ENCODE measurements at regions not wholly inside any gene's neighbourhood (a gene's known extent, or its start where the extent isn't known, plus 50 kb on each side); places are given as distances from the start of the nearest gene placed in this dataset.
A peak's percentile ranks its signal among the peaks of the same experiment; 100 is the strongest.

DNA sequence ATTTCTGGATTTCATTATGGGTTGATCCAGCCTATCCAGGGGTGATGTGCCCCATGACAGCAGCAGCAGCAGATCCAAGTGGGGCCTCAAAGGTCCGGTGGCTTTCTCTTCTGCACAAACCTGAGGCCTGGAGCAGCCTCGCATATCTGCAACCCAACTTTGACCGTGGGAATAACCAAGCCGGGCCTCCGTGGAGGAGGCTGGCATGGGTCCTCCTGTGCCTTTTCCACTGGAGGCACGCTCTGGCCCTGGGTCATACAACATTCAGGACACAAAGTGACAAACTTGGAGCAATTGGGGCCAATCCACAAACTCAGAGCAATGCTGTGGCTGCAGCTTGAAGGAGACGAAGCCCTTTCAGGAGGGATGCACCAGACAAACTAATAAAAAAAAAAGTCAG, 330.0 kb upstream of the MKI67 start:
- TF ChIP-seq, protein P1, sequence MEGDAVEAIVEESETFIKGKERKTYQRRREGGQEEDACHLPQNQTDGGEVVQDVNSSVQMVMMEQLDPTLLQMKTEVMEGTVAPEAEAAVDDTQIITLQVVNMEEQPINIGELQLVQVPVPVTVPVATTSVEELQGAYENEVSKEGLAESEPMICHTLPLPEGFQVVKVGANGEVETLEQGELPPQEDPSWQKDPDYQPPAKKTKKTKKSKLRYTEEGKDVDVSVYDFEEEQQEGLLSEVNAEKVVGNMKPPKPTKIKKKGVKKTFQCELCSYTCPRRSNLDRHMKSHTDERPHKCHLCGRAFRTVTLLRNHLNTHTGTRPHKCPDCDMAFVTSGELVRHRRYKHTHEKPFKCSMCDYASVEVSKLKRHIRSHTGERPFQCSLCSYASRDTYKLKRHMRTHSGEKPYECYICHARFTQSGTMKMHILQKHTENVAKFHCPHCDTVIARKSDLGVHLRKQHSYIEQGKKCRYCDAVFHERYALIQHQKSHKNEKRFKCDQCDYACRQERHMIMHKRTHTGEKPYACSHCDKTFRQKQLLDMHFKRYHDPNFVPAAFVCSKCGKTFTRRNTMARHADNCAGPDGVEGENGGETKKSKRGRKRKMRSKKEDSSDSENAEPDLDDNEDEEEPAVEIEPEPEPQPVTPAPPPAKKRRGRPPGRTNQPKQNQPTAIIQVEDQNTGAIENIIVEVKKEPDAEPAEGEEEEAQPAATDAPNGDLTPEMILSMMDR (IDR thresholded peaks at IDR 0.05; ENCODE audit: insufficient read depth, low read depth, low read length, missing control alignments): no peak
- no peak for DNase-seq (ENCODE audit: low read depth)
- H3K4me3 ChIP-seq (ENCODE audit: low read depth, low read length): no peak overlapping the region

- no peak for DNase-seq (ENCODE audit: low read depth)
- no peak overlapping the region for H3K4me3 ChIP-seq (ENCODE audit: low read depth, low read length)
- TF ChIP-seq, protein P1 (IDR thresholded peaks at IDR 0.05; ENCODE audit: insufficient read depth, low read depth, low read length, missing control alignments): no peak
Measured at GRCh38 chr10:128457136-128457535, 330.9 kb upstream of the MKI67 start.

DNA sequence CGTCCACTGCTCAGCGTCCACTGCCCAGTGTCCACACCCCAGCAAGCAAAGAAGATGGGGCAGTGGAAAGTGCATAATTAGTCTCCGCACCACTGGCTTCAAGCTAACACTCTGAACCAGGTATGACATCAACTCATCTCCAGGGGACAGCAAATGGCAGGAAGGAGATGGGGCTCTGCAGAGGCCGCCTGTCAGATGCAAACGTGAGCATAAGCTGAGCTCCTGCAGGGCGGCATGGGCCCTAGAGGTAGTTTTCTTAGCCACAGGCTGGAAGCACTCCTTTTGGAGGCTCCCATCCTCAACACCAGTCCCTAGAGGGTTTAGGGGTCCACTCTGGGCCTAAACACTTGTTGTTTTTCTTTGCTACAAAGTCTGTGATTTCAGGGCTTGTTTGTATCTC, 335.8 kb upstream of the MKI67 start:
- no peak for DNase-seq (ENCODE audit: low read depth)

DNA sequence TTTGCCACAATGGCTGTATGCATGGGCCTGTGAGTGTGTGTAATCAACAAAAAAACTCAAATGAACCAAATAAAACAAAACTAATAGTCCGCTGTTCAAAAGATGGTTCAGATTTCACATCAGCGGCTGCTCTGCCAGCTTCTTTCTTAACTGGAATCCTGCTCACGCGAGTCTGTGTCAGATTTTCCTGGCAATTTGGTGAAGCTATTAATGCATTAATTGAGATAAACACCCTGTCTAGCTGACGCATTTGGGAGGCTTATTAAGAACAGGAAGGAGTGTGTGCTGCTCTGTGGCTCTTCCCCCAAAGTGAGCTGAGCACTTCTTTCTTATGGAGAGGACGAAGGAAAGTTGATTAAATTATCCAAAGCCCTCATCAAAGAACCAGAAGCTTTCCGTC, 336.6 kb upstream of the MKI67 start:
- DNase-seq (ENCODE audit: low read depth): no peak
- TF ChIP-seq, protein P1 (IDR thresholded peaks at IDR 0.05; ENCODE audit: insufficient read depth, low read depth, low read length, missing control alignments): no peak
- no peak overlapping the region for H3K4me3 ChIP-seq (ENCODE audit: low read depth, low read length)

More for the DNA sequence above, 335.8 kb upstream of the MKI67 start:
- H3K4me3 ChIP-seq (ENCODE audit: low read depth, low read length): no peak overlapping the region
- TF ChIP-seq, protein P1 (IDR thresholded peaks at IDR 0.05; ENCODE audit: insufficient read depth, low read depth, low read length, missing control alignments): no peak

GRCh38 chr10:128463991-128464760, 338.0 kb upstream of the MKI67 start:
- peak; percentile 50 for DNase-seq (ENCODE audit: low read depth)
- TF ChIP-seq, protein P1 (IDR thresholded peaks at IDR 0.05; ENCODE audit: insufficient read depth, low read depth, low read length, missing control alignments): no peak
- H3K4me3 ChIP-seq (ENCODE audit: low read depth, low read length): no peak overlapping the region

- TF ChIP-seq, protein P1 (IDR thresholded peaks at IDR 0.05; ENCODE audit: insufficient read depth, low read depth, low read length, missing control alignments): no peak
- no peak for DNase-seq (ENCODE audit: low read depth)
Measured at GRCh38 chr10:128465697-128466096, 339.5 kb upstream of the MKI67 start.

More at GRCh38 chr10:128465697-128466096, 339.5 kb upstream of the MKI67 start:
- no peak overlapping the region for H3K4me3 ChIP-seq (ENCODE audit: low read depth, low read length)

Data from GM12865 (cell line).